Body of pancreas (tissue), 4 donors: ENCODE measurements at regions not wholly inside any gene's neighbourhood (a gene's known extent, or its start where the extent isn't known, plus 50 kb on each side); places are given as distances from the start of the nearest gene placed in this dataset.

Source experiments
- POLR2A ChIP-seq, 3 donors: fragments of 450-650 bp; IDR thresholded peaks; one replicate each; pipeline ENCODE4 v1.6.1; 2016; ENCODE audit warnings: antibody characterized with exemption in 3 of 3, mild to moderate bottlenecking in 2 of 3
- TF ChIP-seq, protein P1 (sequence below), 7 experiments: fragments of 450-650 bp in 4 of 7; fragments of 200-600 bp in 3 of 7; sonication (generic) in 3 of 7; IDR thresholded peaks; one replicate each; pipeline ENCODE4 v1.5.1; 2016 to 2019; ENCODE audit warnings: antibody characterized with exemption in 7 of 7

DNA sequence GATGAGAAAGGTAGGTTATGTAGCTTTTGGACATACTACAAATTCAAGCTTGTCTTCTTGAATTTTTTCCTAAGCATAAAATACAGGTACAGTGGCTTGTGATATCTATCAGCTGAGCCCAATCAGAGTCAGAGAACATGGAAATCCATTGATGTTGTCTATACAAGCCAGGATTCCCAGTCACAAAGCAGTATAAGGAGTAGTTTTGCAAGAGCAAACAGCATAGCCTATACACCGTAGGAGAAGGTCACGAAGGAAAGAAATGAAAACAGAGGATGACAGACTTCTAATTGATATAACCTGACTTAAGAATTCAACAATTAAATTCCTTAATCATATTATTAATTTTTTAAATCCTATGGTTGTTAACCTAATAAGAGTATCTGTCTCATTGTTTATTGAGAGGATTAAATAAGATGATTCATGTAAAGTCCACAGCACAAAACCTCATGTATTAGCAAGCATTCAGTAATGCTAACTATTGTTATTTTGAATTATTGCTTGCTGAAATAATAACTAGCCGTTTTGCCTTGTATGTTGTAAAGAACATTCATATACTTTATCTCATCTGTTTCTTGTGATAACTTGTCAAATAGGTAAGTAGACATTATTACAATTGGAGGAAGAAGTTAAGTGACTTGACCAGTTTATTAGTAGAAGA is 276.6 kb upstream of the ZPLD1 start:
- TF ChIP-seq, protein P1, sequence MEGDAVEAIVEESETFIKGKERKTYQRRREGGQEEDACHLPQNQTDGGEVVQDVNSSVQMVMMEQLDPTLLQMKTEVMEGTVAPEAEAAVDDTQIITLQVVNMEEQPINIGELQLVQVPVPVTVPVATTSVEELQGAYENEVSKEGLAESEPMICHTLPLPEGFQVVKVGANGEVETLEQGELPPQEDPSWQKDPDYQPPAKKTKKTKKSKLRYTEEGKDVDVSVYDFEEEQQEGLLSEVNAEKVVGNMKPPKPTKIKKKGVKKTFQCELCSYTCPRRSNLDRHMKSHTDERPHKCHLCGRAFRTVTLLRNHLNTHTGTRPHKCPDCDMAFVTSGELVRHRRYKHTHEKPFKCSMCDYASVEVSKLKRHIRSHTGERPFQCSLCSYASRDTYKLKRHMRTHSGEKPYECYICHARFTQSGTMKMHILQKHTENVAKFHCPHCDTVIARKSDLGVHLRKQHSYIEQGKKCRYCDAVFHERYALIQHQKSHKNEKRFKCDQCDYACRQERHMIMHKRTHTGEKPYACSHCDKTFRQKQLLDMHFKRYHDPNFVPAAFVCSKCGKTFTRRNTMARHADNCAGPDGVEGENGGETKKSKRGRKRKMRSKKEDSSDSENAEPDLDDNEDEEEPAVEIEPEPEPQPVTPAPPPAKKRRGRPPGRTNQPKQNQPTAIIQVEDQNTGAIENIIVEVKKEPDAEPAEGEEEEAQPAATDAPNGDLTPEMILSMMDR (IDR thresholded peaks at IDR 0.05), result no peak
- no peak for TF ChIP-seq POLR2A (IDR thresholded peaks at IDR 0.05)
